Neuronal stem cell (in vitro differentiated cells): ENCODE measurements at regions not wholly inside any gene's neighbourhood (a gene's known extent, or its start where the extent isn't known, plus 50 kb on each side); places are given as distances from the start of the nearest gene placed in this dataset.

ENCODE experiments used
- DNase-seq: peaks from one replicate; pipeline ENCODE4 v3.0.0-alpha.2; 2013; ENCODE audit warnings: low spot score
- H2AFZ ChIP-seq: one replicate; pipeline ENCODE4 v1.6.1; 2013; ENCODE audit warnings: mild to moderate bottlenecking, low read length, inconsistent platforms
- H2AK5ac ChIP-seq: 2 replicates; pipeline ENCODE4 v1.6.1; 2013; ENCODE audit warnings: low read depth, mild to moderate bottlenecking, inconsistent platforms, low read length, moderate library complexity, mixed read lengths
- H2BK120ac ChIP-seq: 2 replicates; pipeline ENCODE4 v1.6.1; 2013; ENCODE audit warnings: low read depth, mild to moderate bottlenecking, inconsistent platforms, low read length, moderate library complexity, mixed read lengths
- H2BK12ac ChIP-seq: one replicate; pipeline ENCODE4 v1.6.1; 2013; ENCODE audit warnings: low read length, inconsistent platforms
- H2BK15ac ChIP-seq: 2 replicates; pipeline ENCODE4 v1.6.1; 2013; ENCODE audit warnings: mild to moderate bottlenecking, low read length, inconsistent platforms, mixed read lengths
- H2BK5ac ChIP-seq: one replicate; pipeline ENCODE4 v1.6.1; 2013; ENCODE audit warnings: inconsistent platforms, mild to moderate bottlenecking, low read length, moderate library complexity
- H3K14ac ChIP-seq: one replicate; pipeline ENCODE4 v1.6.1; 2013; ENCODE audit warnings: low read length, inconsistent platforms
- H3K18ac ChIP-seq: 2 replicates; pipeline ENCODE4 v1.6.1; 2013; ENCODE audit warnings: low read length, inconsistent platforms
- H3K23ac ChIP-seq: 2 replicates; pipeline ENCODE4 v1.6.1; 2013; ENCODE audit warnings: low read depth, mild to moderate bottlenecking, mixed read lengths, low read length, inconsistent platforms; ENCODE audit not compliant: poor library complexity
- H3K27ac ChIP-seq: replicated peaks from 3 replicates; pipeline ENCODE4 v1.5.1; 2013; ENCODE audit warnings: low read length, inconsistent platforms
- H3K27me3 ChIP-seq, 3 experiments: 2 replicates each; pipeline ENCODE4 v1.6.1; 2013; ENCODE audit warnings: low read length in 3 of 3, mild to moderate bottlenecking in 2 of 3, inconsistent platforms in 1 of 3, low read depth in 1 of 3, mixed read lengths in 1 of 3, moderate library complexity in 1 of 3; ENCODE audit not compliant: control insufficient read depth in 3 of 3, insufficient read depth in 3 of 3
- H3K36me3 ChIP-seq, 2 donors: replicated peaks in 1 of 2; 2 replicates each; pipeline ENCODE4 v1.6.1; 2013; ENCODE audit warnings: low read length in 2 of 2; ENCODE audit not compliant: control insufficient read depth in 2 of 2, insufficient read depth in 2 of 2
- H3K4ac ChIP-seq: 2 replicates; pipeline ENCODE4 v1.6.1; 2013; ENCODE audit warnings: inconsistent platforms, mild to moderate bottlenecking, low read length, moderate library complexity
- H3K4me1 ChIP-seq, 2 donors: 1 replicate in 1 of 2; 2 replicates in 1 of 2; pipeline ENCODE4 v1.6.1; 2013; ENCODE audit warnings: low read length in 2 of 2, low read depth in 1 of 2; ENCODE audit not compliant: control insufficient read depth in 2 of 2, insufficient read depth in 1 of 2
- H3K4me2 ChIP-seq: one replicate; pipeline ENCODE4 v1.6.1; 2013; ENCODE audit warnings: mild to moderate bottlenecking, low read length, inconsistent platforms; ENCODE audit not compliant: insufficient read depth, poor library complexity, severe bottlenecking
- H3K4me3 ChIP-seq, 2 donors: 2 replicates each; pipeline ENCODE4 v1.5.1; 2013; ENCODE audit warnings: low read length in 2 of 2, mild to moderate bottlenecking in 2 of 2, inconsistent platforms in 1 of 2, moderate library complexity in 1 of 2
- H3K79me1 ChIP-seq: one replicate; pipeline ENCODE4 v1.6.1; 2013; ENCODE audit warnings: low read depth, mild to moderate bottlenecking, inconsistent platforms, low read length, moderate library complexity
- H3K9ac ChIP-seq: one replicate; pipeline ENCODE4 v1.6.1; 2013; ENCODE audit warnings: mild to moderate bottlenecking, low read depth, low read length, inconsistent platforms; ENCODE audit not compliant: poor library complexity
- H3K9me3 ChIP-seq, 2 donors: replicated peaks in 1 of 2; 2 replicates each; pipeline versions ENCODE3 to v1.6.1; 2013; ENCODE audit warnings: low read length in 2 of 2, mild to moderate bottlenecking in 2 of 2, inconsistent platforms in 1 of 2, low read depth in 1 of 2, mixed read lengths in 1 of 2, moderate library complexity in 1 of 2; ENCODE audit not compliant: control insufficient read depth in 2 of 2, insufficient read depth in 1 of 2
- H4K8ac ChIP-seq: one replicate; pipeline ENCODE4 v1.6.1; 2013; ENCODE audit warnings: low read depth, mild to moderate bottlenecking, inconsistent platforms, low read length, moderate library complexity
- H4K91ac ChIP-seq: one replicate; pipeline ENCODE4 v1.6.1; 2013; ENCODE audit warnings: low read length, low read depth, mild to moderate bottlenecking, inconsistent platforms; ENCODE audit not compliant: poor library complexity
- WGBS, 2 donors: extraction: QIAGEN DNeasy Blood & Tissue Kit; methylation state at CpG; one replicate each; pipeline ENCODE4 v1.1.7; 2013; ENCODE audit warnings: missing lambda C conversion rate in 2 of 2, mixed read lengths in 1 of 2; ENCODE audit not compliant: insufficient read length in 2 of 2, insufficient replicate concordance in 1 of 2; ENCODE audit errors: extremely low coverage in 2 of 2; 5-methylcytosine and 5-hydroxymethylcytosine counted together

DNA sequence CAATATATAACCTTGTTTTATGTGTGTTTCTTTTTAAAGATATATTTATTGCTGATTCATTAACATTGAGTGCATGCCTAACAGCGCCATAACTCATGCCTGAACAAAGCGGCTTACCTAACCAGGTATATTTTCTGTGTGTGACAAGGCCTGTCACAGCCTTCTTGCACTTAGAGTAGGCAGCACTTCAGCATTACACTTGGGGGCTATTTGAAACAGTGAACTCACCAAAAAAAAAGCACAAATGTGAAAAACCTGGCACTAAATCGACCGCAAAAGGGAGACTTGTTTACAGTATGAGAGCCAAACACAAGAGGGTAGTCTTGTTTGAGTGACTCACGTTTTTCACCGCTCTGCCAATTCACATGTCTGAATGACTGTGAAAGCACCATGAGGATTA, 111.7 kb downstream of the DISP1 start:
- H3K27ac ChIP-seq: no peak overlapping the region

DNA sequence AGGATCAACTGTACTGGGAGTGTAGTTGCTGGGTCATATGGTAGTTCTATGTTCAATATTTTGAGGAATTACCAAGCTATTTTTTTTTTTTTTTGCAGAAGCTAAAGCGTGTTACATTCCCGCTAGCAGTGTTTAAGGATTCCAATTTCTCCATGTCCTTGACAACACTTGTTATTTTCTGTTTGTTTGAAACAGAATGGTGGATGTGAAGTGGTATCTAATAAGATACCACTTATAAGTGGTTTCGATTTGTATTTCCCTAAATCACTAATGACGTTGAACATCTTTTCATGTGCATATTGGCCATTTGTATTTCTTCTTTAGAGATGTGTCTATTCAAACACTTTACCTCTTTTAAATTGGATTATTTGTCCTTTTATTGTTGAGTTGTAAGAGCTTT, 112.2 kb downstream of the DISP1 start:
- Histone ChIP-seq H3K27ac (no peak overlapping the region), H2BK120ac (no peak overlapping the region), H3K18ac (no peak overlapping the region), H3K9me3 (no peaks in the 10 kb centered on the region), H2BK5ac (no peak overlapping the region), H3K9ac (no peak overlapping the region), H3K27me3 (no peaks in the 10 kb centered on the region), H3K4me2 (no peak overlapping the region), H2AFZ (no peak overlapping the region), H4K8ac (no peak overlapping the region), H3K4me1 (peaks cover 5 to 7% of the 10 kb centered on the region in 2 donors), H3K36me3 (no peaks in the 10 kb centered on the region), H2BK12ac (no peak overlapping the region), H3K23ac (no peak overlapping the region), H3K4ac (no peak overlapping the region), H3K4me3 (no peak overlapping the region), H2BK15ac (no peak overlapping the region), H3K14ac (no peak overlapping the region), H2AK5ac (no peak overlapping the region), H3K79me1 (no peaks in the 10 kb centered on the region), H4K91ac (no peak overlapping the region)
- no peak for DNase-seq
- no CpG with 5 or more reads among the region's 4 CpGs for WGBS, 2 donors

More for the DNA sequence above, 111.7 kb downstream of the DISP1 start:
- no peak overlapping the region for H2BK5ac ChIP-seq
- no peak overlapping the region for H2AK5ac ChIP-seq
- H3K4me1 ChIP-seq: peaks cover 7% of the 10 kb centered on the region in 2 donors
- H2BK120ac ChIP-seq: no peak overlapping the region
- no CpG with 5 or more reads among the region's 6 CpGs for WGBS, 2 donors
- H3K4me3 ChIP-seq: no peak overlapping the region
- H2BK12ac ChIP-seq: no peak overlapping the region
- DNase-seq: no peak
- no peak overlapping the region for H2AFZ ChIP-seq
- no peak overlapping the region for H2BK15ac ChIP-seq
- H4K8ac ChIP-seq: no peak overlapping the region
- no peak overlapping the region for H3K18ac ChIP-seq
- H3K14ac ChIP-seq: no peak overlapping the region
- no peak overlapping the region for H3K9ac ChIP-seq
- H3K36me3 ChIP-seq: no peaks in the 10 kb centered on the region
- no peak overlapping the region for H3K23ac ChIP-seq
- no peaks in the 10 kb centered on the region for H3K79me1 ChIP-seq
- H3K4ac ChIP-seq: no peak overlapping the region
- no peaks in the 10 kb centered on the region for H3K9me3 ChIP-seq
- H3K4me2 ChIP-seq: no peak overlapping the region
- H4K91ac ChIP-seq: no peak overlapping the region
- H3K27me3 ChIP-seq: no peaks in the 10 kb centered on the region

DNA sequence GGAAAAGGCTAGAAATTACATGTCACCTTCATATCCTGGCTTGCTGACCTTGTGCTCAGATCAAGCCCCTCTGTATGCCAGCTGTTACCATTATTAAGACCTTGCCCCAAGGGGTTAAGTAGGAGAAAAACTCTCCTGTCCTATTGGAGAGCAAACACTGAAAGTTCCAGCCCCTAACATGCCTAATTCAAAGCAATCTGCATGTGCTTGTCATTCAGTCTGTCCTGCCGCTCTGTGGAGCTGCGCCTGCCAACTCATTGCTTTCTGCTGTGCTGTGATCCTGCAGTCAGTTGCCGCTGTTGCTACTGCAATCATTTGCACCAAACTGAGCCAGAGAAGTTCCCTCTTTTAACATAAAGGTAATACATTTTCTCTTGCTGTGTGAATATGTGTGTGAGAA, 113.4 kb downstream of the DISP1 start:
- WGBS, 2 donors: no CpG with 5 or more reads among the region's 3 CpGs
- no peak overlapping the region for H2BK15ac ChIP-seq
- H2BK120ac ChIP-seq: no peak overlapping the region
- H3K4me2 ChIP-seq: no peak overlapping the region
- H2BK5ac ChIP-seq: no peak overlapping the region
- no peak overlapping the region for H4K8ac ChIP-seq
- H2AK5ac ChIP-seq: no peak overlapping the region
- H3K27ac ChIP-seq: no peak overlapping the region
- H4K91ac ChIP-seq: no peak overlapping the region
- H3K4me1 ChIP-seq: peaks cover 4 to 7% of the 10 kb centered on the region in 2 donors
- H3K9ac ChIP-seq: no peak overlapping the region
- DNase-seq: peak; percentile 56
- no peak overlapping the region for H3K23ac ChIP-seq
- H3K9me3 ChIP-seq: no peaks in the 10 kb centered on the region
- no peaks in the 10 kb centered on the region for H3K79me1 ChIP-seq
- no peak overlapping the region for H3K14ac ChIP-seq
- no peaks in the 10 kb centered on the region for H3K36me3 ChIP-seq
- H2BK12ac ChIP-seq: no peak overlapping the region
- H3K18ac ChIP-seq: no peak overlapping the region
- peak overlapping the region; percentile 3 for H2AFZ ChIP-seq
- H3K4me3 ChIP-seq: peak overlapping the region in 1 of 2 donors; percentile 12
- H3K27me3 ChIP-seq: no peaks in the 10 kb centered on the region
- H3K4ac ChIP-seq: no peak overlapping the region

DNA sequence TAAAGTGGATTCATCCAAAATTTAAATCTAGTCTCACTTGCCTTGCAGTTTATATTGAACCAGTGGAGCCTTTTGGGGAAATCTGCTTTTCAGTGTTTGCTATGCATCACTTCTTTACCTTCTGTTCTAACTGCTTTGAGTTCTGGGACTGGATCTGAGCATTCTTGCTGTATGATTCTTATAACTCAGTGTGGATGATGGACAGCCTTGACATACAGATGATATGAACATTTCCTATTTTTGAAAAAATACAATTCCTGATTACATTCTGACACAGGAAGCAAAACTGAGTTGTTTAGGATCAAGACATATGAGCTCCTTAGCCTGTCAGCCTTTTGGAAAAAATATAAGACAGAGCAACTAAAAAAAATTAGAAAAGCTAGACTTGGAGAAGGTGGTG, 115.2 kb downstream of the DISP1 start:
- no peak overlapping the region for H4K91ac ChIP-seq
- H3K27me3 ChIP-seq: no peaks in the 10 kb centered on the region
- no peak overlapping the region for H3K4me2 ChIP-seq
- H3K27ac ChIP-seq: no peak overlapping the region
- DNase-seq: no peak
- H3K4me3 ChIP-seq: no peak overlapping the region
- H2BK12ac ChIP-seq: no peak overlapping the region
- H2BK120ac ChIP-seq: no peak overlapping the region
- H3K79me1 ChIP-seq: no peaks in the 10 kb centered on the region
- H3K14ac ChIP-seq: no peak overlapping the region
- H2AK5ac ChIP-seq: no peak overlapping the region
- no peak overlapping the region for H3K4ac ChIP-seq
- no peak overlapping the region for H3K9ac ChIP-seq
- H3K9me3 ChIP-seq: no peaks in the 10 kb centered on the region
- no peak overlapping the region for H2BK5ac ChIP-seq
- H2BK15ac ChIP-seq: no peak overlapping the region
- no peak overlapping the region for H4K8ac ChIP-seq
- H3K36me3 ChIP-seq: no peaks in the 10 kb centered on the region
- no peak overlapping the region for H2AFZ ChIP-seq
- H3K23ac ChIP-seq: no peak overlapping the region
- H3K18ac ChIP-seq: no peak overlapping the region
- peaks cover 1 to 7% of the 10 kb centered on the region in 2 donors for H3K4me1 ChIP-seq
